ENCODE measurements at regions not wholly inside any gene's neighbourhood (a gene's known extent, or its start where the extent isn't known, plus 50 kb on each side); places are given as distances from the start of the nearest gene placed in this dataset.

DNA sequence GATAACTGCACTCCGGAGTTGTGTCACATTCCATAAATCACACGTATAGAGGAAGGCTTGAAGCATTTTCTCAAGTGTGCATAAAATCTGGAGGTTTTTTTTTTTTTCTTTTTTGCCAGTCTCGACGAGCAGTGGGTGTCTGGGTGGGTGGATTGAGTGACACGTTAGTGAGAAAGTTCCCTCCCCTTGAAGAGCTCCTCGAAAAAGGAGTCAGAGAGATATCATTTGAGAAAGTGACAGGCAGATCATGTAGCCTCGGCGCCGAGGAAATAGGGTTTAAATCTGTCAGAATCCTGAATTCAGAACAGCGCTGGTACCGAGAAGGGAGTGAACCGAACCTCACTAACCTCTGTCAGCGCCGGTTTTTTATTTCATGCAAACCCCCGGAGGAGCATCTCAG, 269.5 kb upstream of the ARID1B start:
- H4K20me1 ChIP-seq (ENCODE audit: insufficient read depth): no peaks in the 10 kb centered on the region
- DNase-seq (ENCODE audit: low read depth, low spot score): no peak
- H3K4me2 ChIP-seq (ENCODE audit: low read length): no peak overlapping the region
- H3K36me3 ChIP-seq (ENCODE audit: control insufficient read depth in 1 of 2, insufficient read depth in 2 of 2, low read length in 2 of 2): no peaks in the 10 kb centered on the region
- TF ChIP-seq POLR2AphosphoS5 (IDR thresholded peaks at IDR 0.05; ENCODE audit: low read depth, low read length) (no peak), ZNF274 (IDR thresholded peaks at IDR 0.05; ENCODE audit: low read depth, low read length) (no peak), JUND (IDR thresholded peaks at IDR 0.05) (no peak), TCF7L2 (IDR thresholded peaks at IDR 0.05; ENCODE audit: borderline replicate concordance, extremely low read depth, insufficient read depth, insufficient read length) (no peak)
- TF ChIP-seq, protein P1, sequence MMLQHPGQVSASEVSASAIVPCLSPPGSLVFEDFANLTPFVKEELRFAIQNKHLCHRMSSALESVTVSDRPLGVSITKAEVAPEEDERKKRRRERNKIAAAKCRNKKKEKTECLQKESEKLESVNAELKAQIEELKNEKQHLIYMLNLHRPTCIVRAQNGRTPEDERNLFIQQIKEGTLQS (IDR thresholded peaks at IDR 0.05): no peak
- TF ChIP-seq, protein P2, sequence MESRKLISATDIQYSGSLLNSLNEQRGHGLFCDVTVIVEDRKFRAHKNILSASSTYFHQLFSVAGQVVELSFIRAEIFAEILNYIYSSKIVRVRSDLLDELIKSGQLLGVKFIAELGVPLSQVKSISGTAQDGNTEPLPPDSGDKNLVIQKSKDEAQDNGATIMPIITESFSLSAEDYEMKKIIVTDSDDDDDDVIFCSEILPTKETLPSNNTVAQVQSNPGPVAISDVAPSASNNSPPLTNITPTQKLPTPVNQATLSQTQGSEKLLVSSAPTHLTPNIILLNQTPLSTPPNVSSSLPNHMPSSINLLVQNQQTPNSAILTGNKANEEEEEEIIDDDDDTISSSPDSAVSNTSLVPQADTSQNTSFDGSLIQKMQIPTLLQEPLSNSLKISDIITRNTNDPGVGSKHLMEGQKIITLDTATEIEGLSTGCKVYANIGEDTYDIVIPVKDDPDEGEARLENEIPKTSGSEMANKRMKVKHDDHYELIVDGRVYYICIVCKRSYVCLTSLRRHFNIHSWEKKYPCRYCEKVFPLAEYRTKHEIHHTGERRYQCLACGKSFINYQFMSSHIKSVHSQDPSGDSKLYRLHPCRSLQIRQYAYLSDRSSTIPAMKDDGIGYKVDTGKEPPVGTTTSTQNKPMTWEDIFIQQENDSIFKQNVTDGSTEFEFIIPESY (IDR thresholded peaks at IDR 0.05; ENCODE audit: extremely low read depth, insufficient replicate concordance, low read length): no peak
- no peaks in the 10 kb centered on the region for H3K9me2 ChIP-seq (ENCODE audit: insufficient read depth)
- no peak for ATAC-seq
- POLR2A ChIA-PET: no interaction called here
- intact Hi-C loops (cut with micrococcal nuclease): no loop called here
- H3K9me3 ChIP-seq (ENCODE audit: control insufficient read depth in 1 of 2, insufficient read depth in 1 of 2, low read depth in 1 of 2, low read length in 2 of 2): no peaks in the 10 kb centered on the region
- H3K9ac ChIP-seq (ENCODE audit: low read length): no peak overlapping the region
- H3K27ac ChIP-seq (ENCODE audit: low read depth, low read length): no peak overlapping the region
- peaks cover 24% of the 10 kb centered on the region for H3K27me3 ChIP-seq (ENCODE audit: insufficient read depth, low read length)
- no peak overlapping the region for H3K4me3 ChIP-seq (replicated peaks in 1 of 2; ENCODE audit: low read depth in 1 of 2, low read length in 2 of 2)
- H2AFZ ChIP-seq (ENCODE audit: low read depth, low read length, poor library complexity, severe bottlenecking): no peak overlapping the region
- CTCF ChIA-PET: no interaction called here
- no TSS peak for BruUV-seq (replicated peaks)
- RAD21 ChIA-PET (ENCODE audit: low non-redundant PET in 1 of 2, low total read pairs in 2 of 2, uncharacterized antibody in 2 of 2, unreplicated experiment in 2 of 2): interaction anchor here in 1 of 2 experiments (0.7 kb wide), 1 partner anchor 45 kb away, joined by 3 read pairs; no protein-coding TSS in a partner anchor
- H3K79me2 ChIP-seq (ENCODE audit: insufficient read depth, low read length): no peaks in the 10 kb centered on the region
- H3K4me1 ChIP-seq (ENCODE audit: control insufficient read depth in 1 of 2, insufficient read depth in 2 of 2, low read length in 2 of 2): no peaks in the 10 kb centered on the region

DNA sequence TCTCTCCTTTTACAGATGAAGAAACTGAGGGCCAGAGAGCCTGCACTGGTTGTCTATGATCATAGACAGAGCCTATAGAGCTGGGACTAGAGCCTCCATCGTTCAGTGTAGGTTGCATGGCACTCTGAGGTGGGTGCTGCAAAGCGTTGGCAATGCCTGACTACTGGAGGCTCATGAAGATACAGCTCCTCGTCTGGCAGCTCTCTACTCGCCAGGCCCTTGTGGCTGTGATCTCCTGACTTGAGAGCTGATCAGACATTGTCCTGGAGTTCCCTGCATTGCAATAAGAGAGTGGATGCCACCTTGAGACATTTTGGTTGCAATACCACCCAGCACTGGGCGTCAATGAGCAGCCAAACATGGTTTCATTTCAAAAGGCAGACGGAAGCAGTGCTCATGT, 270.1 kb upstream of the ARID1B start:
- BruUV-seq (replicated peaks): no TSS peak
- TF ChIP-seq FOSL1 (IDR thresholded peaks at IDR 0.05; ENCODE audit: low read depth): no peak
- TF ChIP-seq SIN3A (IDR thresholded peaks at IDR 0.05; ENCODE audit: low read depth): no peak
- TF ChIP-seq POLR2AphosphoS5 (IDR thresholded peaks at IDR 0.05; ENCODE audit: low read depth, low read length): no peak
- TF ChIP-seq EZH2phosphoT487 (IDR thresholded peaks at IDR 0.05; ENCODE audit: borderline replicate concordance): no peak
- TF ChIP-seq, protein P1 (IDR thresholded peaks at IDR 0.05): no peak
- TF ChIP-seq, protein P3, sequence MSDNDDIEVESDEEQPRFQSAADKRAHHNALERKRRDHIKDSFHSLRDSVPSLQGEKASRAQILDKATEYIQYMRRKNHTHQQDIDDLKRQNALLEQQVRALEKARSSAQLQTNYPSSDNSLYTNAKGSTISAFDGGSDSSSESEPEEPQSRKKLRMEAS (IDR thresholded peaks at IDR 0.05): no peak
- no peak for TF ChIP-seq JUND (IDR thresholded peaks at IDR 0.05)
- no peak for TF ChIP-seq ZNF274 (IDR thresholded peaks at IDR 0.05; ENCODE audit: low read depth, low read length)
- TF ChIP-seq, protein P2 (IDR thresholded peaks at IDR 0.05; ENCODE audit: extremely low read depth, insufficient replicate concordance, low read length): no peak
- no peak for TF ChIP-seq EGR1 (IDR thresholded peaks at IDR 0.05; ENCODE audit: low read depth)
- TF ChIP-seq YY1 (IDR thresholded peaks at IDR 0.05; ENCODE audit: extremely low read depth, insufficient replicate concordance, low read depth, low read length): no peak

More for the DNA sequence above, 270.1 kb upstream of the ARID1B start:
- no peak overlapping the region for H3K4me3 ChIP-seq (replicated peaks in 1 of 2; ENCODE audit: low read depth in 1 of 2, low read length in 2 of 2)
- ChIA-PET POLR2A (no interaction called here), CTCF (no interaction called here), RAD21 (ENCODE audit: low non-redundant PET in 1 of 2, low total read pairs in 2 of 2, uncharacterized antibody in 2 of 2, unreplicated experiment in 2 of 2) (no interaction called here)
- no peak overlapping the region for H2AFZ ChIP-seq (ENCODE audit: low read depth, low read length, poor library complexity, severe bottlenecking)
- H3K4me2 ChIP-seq (ENCODE audit: low read length): no peak overlapping the region
- intact Hi-C loops (cut with micrococcal nuclease): no loop called here
- H3K9me2 ChIP-seq (ENCODE audit: insufficient read depth): no peaks in the 10 kb centered on the region
- H3K36me3 ChIP-seq (ENCODE audit: control insufficient read depth in 1 of 2, insufficient read depth in 2 of 2, low read length in 2 of 2): no peaks in the 10 kb centered on the region
- ATAC-seq (no peak), DNase-seq (ENCODE audit: low read depth, low spot score) (no peak)
- H3K9me3 ChIP-seq (ENCODE audit: control insufficient read depth in 1 of 2, insufficient read depth in 1 of 2, low read depth in 1 of 2, low read length in 2 of 2): no peaks in the 10 kb centered on the region
- H3K27ac ChIP-seq (ENCODE audit: low read depth, low read length): no peak overlapping the region
- H4K20me1 ChIP-seq (ENCODE audit: insufficient read depth): no peaks in the 10 kb centered on the region
- H3K79me2 ChIP-seq (ENCODE audit: insufficient read depth, low read length): no peaks in the 10 kb centered on the region
- H3K4me1 ChIP-seq (ENCODE audit: control insufficient read depth in 1 of 2, insufficient read depth in 2 of 2, low read length in 2 of 2): no peaks in the 10 kb centered on the region
- no peak overlapping the region for H3K9ac ChIP-seq (ENCODE audit: low read length)
- H3K27me3 ChIP-seq (ENCODE audit: insufficient read depth, low read length): peaks cover 19% of the 10 kb centered on the region; the same call in 1 of the 2 replicates
